ENCODE measurements at regions not wholly inside any gene's neighbourhood (a gene's known extent, or its start where the extent isn't known, plus 50 kb on each side); places are given as distances from the start of the nearest gene placed in this dataset.

DNA sequence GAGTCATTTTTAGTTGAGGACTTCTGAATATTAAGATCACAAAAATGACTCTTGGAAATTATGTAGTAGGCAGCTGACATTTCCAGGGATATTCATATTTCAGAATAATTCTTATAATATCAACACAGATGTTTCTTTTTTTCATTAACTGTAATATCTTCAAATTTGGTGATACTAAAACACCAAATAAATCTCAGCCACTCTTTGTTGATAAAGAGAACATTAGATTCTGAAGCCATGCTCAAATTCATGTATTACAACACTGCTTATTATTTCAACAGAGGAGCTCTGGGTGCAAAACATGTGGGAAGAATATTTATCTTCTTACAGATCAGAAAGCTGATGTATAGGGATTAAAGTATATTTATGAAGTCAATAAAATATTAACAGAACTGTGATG is 355.4 kb downstream of the CRPPA start:
- no peak overlapping the region for H2AFZ ChIP-seq (ENCODE audit: low read length)
- TF ChIP-seq, protein P1, sequence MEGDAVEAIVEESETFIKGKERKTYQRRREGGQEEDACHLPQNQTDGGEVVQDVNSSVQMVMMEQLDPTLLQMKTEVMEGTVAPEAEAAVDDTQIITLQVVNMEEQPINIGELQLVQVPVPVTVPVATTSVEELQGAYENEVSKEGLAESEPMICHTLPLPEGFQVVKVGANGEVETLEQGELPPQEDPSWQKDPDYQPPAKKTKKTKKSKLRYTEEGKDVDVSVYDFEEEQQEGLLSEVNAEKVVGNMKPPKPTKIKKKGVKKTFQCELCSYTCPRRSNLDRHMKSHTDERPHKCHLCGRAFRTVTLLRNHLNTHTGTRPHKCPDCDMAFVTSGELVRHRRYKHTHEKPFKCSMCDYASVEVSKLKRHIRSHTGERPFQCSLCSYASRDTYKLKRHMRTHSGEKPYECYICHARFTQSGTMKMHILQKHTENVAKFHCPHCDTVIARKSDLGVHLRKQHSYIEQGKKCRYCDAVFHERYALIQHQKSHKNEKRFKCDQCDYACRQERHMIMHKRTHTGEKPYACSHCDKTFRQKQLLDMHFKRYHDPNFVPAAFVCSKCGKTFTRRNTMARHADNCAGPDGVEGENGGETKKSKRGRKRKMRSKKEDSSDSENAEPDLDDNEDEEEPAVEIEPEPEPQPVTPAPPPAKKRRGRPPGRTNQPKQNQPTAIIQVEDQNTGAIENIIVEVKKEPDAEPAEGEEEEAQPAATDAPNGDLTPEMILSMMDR (conservative IDR thresholded peaks at IDR 0.05; ENCODE audit: low read length) = no peak
- TF ChIP-seq EZH2phosphoT487 (IDR thresholded peaks at IDR 0.05; ENCODE audit: borderline replicate concordance) = no peak
- H3K27me3 ChIP-seq (ENCODE audit: insufficient read depth, low read length, poor library complexity, severe bottlenecking) = no peaks in the 10 kb centered on the region
- no peaks in the 10 kb centered on the region for H3F3A ChIP-seq (ENCODE audit: low read depth)
- H3K36me3 ChIP-seq (ENCODE audit: insufficient read depth, low read length) = no peaks in the 10 kb centered on the region
- no peak overlapping the region for H3K9ac ChIP-seq (ENCODE audit: low read depth, low read length, poor library complexity, severe bottlenecking)
- no peak overlapping the region for H3K4me3 ChIP-seq (ENCODE audit: low read length, poor library complexity, severe bottlenecking)
- no peaks in the 10 kb centered on the region for H4K20me1 ChIP-seq (ENCODE audit: insufficient read depth, low read length, poor library complexity, severe bottlenecking)
- H3K9me3 ChIP-seq (ENCODE audit: insufficient read depth, low read depth, low read length) = no peaks in the 10 kb centered on the region
- H3K4me2 ChIP-seq (ENCODE audit: low read depth, low read length, poor library complexity, severe bottlenecking) = no peak overlapping the region
- H3K9me2 ChIP-seq (replicated peaks; ENCODE audit: low read depth, low read length) = no peaks in the 10 kb centered on the region
- no peaks in the 10 kb centered on the region for H3K79me2 ChIP-seq (ENCODE audit: insufficient read depth, low read length)
- peaks cover 27% of the 10 kb centered on the region for H3K4me1 ChIP-seq (ENCODE audit: insufficient read depth, low read length, poor library complexity, severe bottlenecking)

DNA sequence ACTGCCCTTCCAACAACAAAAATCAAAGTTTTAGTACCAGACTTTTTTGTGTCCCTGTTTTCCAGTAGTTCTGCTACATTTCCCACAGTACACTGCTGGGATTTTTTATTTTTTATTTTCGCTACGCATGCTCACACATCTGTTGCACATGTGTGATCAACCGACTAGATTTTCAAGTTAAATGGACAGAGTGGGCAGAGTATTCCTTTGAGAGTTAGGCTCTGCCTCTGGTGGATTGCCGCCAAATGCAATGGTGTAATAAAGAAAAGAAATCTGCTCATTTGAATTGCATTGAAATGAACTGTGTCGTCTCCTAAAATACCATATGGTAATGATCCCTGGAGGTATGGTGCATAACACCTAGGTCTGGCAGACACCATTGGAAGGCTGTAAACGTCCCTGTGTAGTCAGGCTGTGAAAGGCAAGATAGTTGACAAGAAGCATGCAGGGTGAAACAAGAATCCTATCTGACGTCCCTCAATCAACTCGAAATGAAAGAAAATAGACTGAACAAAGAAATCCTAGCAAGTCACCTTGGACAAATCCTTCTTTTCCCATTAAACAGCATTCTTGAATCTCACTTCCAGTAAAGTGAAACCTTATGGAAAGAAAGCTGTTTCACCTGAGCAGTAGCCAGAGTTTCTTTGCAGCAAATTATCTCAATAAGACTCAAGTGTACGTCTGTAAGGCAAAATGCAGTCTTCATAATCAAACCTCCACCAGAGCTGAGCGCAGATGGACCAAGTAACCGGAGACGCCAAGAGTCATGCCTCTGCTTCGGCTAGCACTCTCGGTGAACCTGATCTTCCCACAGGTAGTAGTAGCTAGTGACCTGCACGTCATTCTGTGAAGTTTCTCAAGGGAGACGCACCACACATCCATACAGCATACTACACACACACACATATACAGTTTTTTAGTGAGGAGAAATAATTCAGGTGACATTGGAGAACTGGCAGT is 357.3 kb downstream of the CRPPA start:
- H3K4me1 ChIP-seq (ENCODE audit: insufficient read depth, low read length, poor library complexity, severe bottlenecking) = peaks cover 27% of the 10 kb centered on the region
- H4K20me1 ChIP-seq (ENCODE audit: insufficient read depth, low read length, poor library complexity, severe bottlenecking) = no peaks in the 10 kb centered on the region
- no peaks in the 10 kb centered on the region for H3K79me2 ChIP-seq (ENCODE audit: insufficient read depth, low read length)
- H3K9me3 ChIP-seq (ENCODE audit: insufficient read depth, low read depth, low read length) = no peaks in the 10 kb centered on the region
- TF ChIP-seq, protein P1 (conservative IDR thresholded peaks at IDR 0.05; ENCODE audit: low read length) = no peak
- TF ChIP-seq EZH2phosphoT487 (IDR thresholded peaks at IDR 0.05; ENCODE audit: borderline replicate concordance) = no peak
- H3K36me3 ChIP-seq (ENCODE audit: insufficient read depth, low read length) = no peaks in the 10 kb centered on the region
- H2AFZ ChIP-seq (ENCODE audit: low read length) = no peak overlapping the region
- no peaks in the 10 kb centered on the region for H3F3A ChIP-seq (ENCODE audit: low read depth)
- H3K27me3 ChIP-seq (ENCODE audit: insufficient read depth, low read length, poor library complexity, severe bottlenecking) = no peaks in the 10 kb centered on the region
- H3K9me2 ChIP-seq (replicated peaks; ENCODE audit: low read depth, low read length) = no peaks in the 10 kb centered on the region
- no peak overlapping the region for H3K9ac ChIP-seq (ENCODE audit: low read depth, low read length, poor library complexity, severe bottlenecking)
- H3K4me3 ChIP-seq (ENCODE audit: low read length, poor library complexity, severe bottlenecking) = no peak overlapping the region
- H3K4me2 ChIP-seq (ENCODE audit: low read depth, low read length, poor library complexity, severe bottlenecking) = no peak overlapping the region

DNA sequence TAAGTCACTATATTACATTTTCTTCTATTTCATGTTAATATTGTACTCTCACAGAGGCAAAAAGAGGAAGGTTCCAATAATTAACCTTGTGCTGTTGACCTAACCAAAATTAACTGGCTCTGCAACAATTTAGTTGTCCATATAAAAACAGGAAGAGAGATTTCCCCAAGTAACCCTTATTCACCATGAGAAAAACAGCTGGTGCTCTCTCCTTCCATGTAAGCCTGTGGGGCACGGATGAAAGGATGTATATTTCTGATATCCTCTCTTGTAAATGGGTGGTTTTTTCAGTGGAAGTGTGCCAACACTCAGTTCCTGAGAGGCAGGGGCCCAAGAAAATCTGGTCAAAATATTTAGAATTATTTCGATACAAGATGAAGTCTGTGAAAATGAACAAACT is 358.1 kb downstream of the CRPPA start:
- Histone ChIP-seq H3K9me2 (replicated peaks; ENCODE audit: low read depth, low read length) (no peaks in the 10 kb centered on the region), H3K9me3 (ENCODE audit: insufficient read depth, low read depth, low read length) (no peaks in the 10 kb centered on the region), H3K4me2 (ENCODE audit: low read depth, low read length, poor library complexity, severe bottlenecking) (no peak overlapping the region), H4K20me1 (ENCODE audit: insufficient read depth, low read length, poor library complexity, severe bottlenecking) (no peaks in the 10 kb centered on the region), H3K79me2 (ENCODE audit: insufficient read depth, low read length) (no peaks in the 10 kb centered on the region), H3K4me3 (ENCODE audit: low read length, poor library complexity, severe bottlenecking) (no peak overlapping the region), H3K4me1 (ENCODE audit: insufficient read depth, low read length, poor library complexity, severe bottlenecking) (peaks cover 27% of the 10 kb centered on the region), H2AFZ (ENCODE audit: low read length) (no peak overlapping the region), H3K36me3 (ENCODE audit: insufficient read depth, low read length) (no peaks in the 10 kb centered on the region), H3F3A (ENCODE audit: low read depth) (no peaks in the 10 kb centered on the region), H3K9ac (ENCODE audit: low read depth, low read length, poor library complexity, severe bottlenecking) (no peak overlapping the region), H3K27me3 (ENCODE audit: insufficient read depth, low read length, poor library complexity, severe bottlenecking) (no peaks in the 10 kb centered on the region)
- TF ChIP-seq, protein P1 (conservative IDR thresholded peaks at IDR 0.05; ENCODE audit: low read length) = no peak
- no peak for TF ChIP-seq EZH2phosphoT487 (IDR thresholded peaks at IDR 0.05; ENCODE audit: borderline replicate concordance)
